ENCODE measurements at regions not wholly inside any gene's neighbourhood (a gene's known extent, or its start where the extent isn't known, plus 50 kb on each side); places are given as distances from the start of the nearest gene placed in this dataset.

DNA sequence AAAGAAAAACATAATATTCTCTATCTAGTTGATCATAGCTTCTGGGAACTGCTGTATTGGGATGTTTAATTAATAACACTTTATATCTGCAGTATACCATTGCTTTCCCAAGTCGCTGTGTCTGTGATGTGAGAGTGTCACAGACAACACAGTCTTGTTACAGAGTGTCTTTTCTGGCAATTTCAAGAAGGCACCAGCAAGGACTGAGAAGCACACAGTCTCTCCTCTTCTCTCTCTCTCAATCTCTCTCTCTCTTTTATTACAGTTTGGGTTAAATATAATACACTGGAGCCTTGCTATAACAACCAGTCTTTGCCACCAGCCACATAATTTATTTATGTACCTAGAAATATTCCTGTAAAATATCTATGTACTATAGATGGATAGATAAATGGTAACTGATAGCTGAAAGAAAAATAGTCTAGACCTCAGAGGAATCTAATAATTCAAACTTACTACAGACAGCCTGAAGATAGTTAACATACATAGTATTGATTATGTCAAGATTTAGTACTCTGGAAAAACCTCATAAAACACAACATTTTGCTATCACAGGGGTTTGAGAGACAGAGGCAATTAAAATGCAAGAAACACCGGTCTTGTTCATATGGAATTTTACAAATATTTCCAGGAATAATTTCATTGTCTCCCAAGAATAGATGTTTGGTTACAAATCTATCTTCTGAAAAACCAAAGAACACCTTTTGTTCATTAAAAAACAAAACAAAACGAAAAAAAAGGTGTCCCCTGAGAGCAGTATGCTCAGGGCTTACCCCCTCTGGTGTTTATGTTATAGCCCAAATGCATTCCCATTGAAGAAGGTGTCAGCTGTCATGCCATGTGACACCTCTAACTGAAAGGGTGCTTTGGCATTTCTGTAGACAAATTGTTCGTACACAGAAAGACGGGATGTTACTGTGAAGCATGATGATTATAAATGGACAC, 507.8 kb downstream of the TBC1D4 start:
- no peak overlapping the region for H3K4me3 ChIP-seq (ENCODE audit: low read depth, low read length, poor library complexity, severe bottlenecking)
- H4K20me1 ChIP-seq (ENCODE audit: insufficient read depth, low read length) = no peaks in the 10 kb centered on the region
- no peak overlapping the region for H3K4me2 ChIP-seq (ENCODE audit: low read length)
- H3K4me1 ChIP-seq (ENCODE audit: insufficient read depth, low read length, severe bottlenecking) = no peaks in the 10 kb centered on the region
- no peak overlapping the region for H3K9ac ChIP-seq (ENCODE audit: low read length)
- H3K9me3 ChIP-seq (ENCODE audit: low read length) = no peaks in the 10 kb centered on the region
- H2AFZ ChIP-seq (ENCODE audit: low read length) = no peak overlapping the region
- H3K36me3 ChIP-seq (ENCODE audit: insufficient read depth, low read length) = no peaks in the 10 kb centered on the region
- H3K79me2 ChIP-seq (ENCODE audit: insufficient read depth, low read length) = no peaks in the 10 kb centered on the region
- TF ChIP-seq EZH2 (IDR thresholded peaks at IDR 0.05; ENCODE audit: borderline replicate concordance, low read length) = no peak
- TF ChIP-seq, protein P1, sequence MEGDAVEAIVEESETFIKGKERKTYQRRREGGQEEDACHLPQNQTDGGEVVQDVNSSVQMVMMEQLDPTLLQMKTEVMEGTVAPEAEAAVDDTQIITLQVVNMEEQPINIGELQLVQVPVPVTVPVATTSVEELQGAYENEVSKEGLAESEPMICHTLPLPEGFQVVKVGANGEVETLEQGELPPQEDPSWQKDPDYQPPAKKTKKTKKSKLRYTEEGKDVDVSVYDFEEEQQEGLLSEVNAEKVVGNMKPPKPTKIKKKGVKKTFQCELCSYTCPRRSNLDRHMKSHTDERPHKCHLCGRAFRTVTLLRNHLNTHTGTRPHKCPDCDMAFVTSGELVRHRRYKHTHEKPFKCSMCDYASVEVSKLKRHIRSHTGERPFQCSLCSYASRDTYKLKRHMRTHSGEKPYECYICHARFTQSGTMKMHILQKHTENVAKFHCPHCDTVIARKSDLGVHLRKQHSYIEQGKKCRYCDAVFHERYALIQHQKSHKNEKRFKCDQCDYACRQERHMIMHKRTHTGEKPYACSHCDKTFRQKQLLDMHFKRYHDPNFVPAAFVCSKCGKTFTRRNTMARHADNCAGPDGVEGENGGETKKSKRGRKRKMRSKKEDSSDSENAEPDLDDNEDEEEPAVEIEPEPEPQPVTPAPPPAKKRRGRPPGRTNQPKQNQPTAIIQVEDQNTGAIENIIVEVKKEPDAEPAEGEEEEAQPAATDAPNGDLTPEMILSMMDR (IDR thresholded peaks at IDR 0.05; ENCODE audit: low read length) = no peak
- no peaks in the 10 kb centered on the region for H3K27me3 ChIP-seq (ENCODE audit: insufficient read depth, low read length)
- no peak overlapping the region for H3K27ac ChIP-seq (ENCODE audit: low read depth, low read length, poor library complexity, severe bottlenecking)
- no peaks in the 10 kb centered on the region for H3F3A ChIP-seq (ENCODE audit: insufficient read depth, low read length)
- H3K9me2 ChIP-seq (ENCODE audit: low read depth, low read length) = no peaks in the 10 kb centered on the region

DNA sequence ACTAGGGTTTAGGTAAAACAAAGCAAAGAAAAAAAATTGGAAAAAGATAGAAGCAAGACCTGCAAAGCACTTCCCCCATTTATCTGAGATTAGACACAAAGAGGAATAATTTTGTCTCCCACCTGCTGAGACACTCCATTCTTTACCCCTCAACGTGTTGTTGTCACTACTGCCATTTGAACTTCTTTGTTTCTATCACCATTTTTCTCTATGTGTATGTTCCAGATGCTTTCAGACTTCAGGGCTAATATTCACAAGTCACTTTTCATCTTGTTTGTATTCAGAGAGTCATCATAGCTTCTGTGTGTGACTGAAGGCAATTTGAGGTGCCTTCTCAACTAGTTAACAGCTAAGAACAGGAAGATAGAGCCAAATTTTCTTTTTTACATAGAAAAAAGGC, 512.5 kb downstream of the TBC1D4 start:
- Histone ChIP-seq H3K4me1 (ENCODE audit: insufficient read depth, low read length, severe bottlenecking) (no peaks in the 10 kb centered on the region), H3K9ac (ENCODE audit: low read length) (no peak overlapping the region)
- no peak for TF ChIP-seq EZH2 (IDR thresholded peaks at IDR 0.05; ENCODE audit: borderline replicate concordance, low read length)
- TF ChIP-seq, protein P1 (IDR thresholded peaks at IDR 0.05; ENCODE audit: low read length) = no peak

DNA sequence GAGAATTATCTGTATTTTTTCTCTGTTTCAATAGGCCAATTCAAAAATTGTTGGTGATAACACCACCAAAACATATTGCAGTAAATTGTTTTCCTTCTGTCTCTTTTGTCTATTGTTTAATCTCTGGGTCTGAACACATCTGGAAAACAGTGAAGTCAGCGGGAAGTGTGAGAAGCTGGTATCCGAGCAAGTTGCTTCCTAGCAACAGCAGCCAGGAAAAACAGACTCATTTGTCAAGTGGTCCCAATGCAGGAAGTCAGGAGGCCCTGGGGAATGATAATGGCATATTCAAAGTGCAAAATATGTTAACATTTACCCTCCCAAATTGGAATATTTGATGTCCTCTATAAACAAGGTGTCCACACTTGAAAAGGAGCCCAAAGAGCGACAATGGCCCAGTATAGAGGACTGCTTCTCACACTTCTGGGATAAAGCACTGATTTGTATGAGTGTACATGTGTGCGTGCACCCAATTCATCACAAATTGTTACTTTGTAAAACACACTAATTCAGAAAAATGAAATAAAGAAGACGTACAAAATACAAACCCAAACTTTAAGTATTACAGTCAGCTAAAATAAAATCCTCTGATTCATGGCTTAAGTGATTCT, 515.0 kb downstream of the TBC1D4 start:
- no peak for TF ChIP-seq EZH2 (IDR thresholded peaks at IDR 0.05; ENCODE audit: borderline replicate concordance, low read length)
- TF ChIP-seq, protein P1 (IDR thresholded peaks at IDR 0.05; ENCODE audit: low read length) = no peak
- Histone ChIP-seq H3K9ac (ENCODE audit: low read length) (no peak overlapping the region), H4K20me1 (ENCODE audit: insufficient read depth, low read length) (no peaks in the 10 kb centered on the region), H3K9me2 (ENCODE audit: low read depth, low read length) (no peaks in the 10 kb centered on the region), H3K36me3 (ENCODE audit: insufficient read depth, low read length) (no peaks in the 10 kb centered on the region), H3K9me3 (ENCODE audit: low read length) (no peaks in the 10 kb centered on the region), H3K4me3 (ENCODE audit: low read depth, low read length, poor library complexity, severe bottlenecking) (no peak overlapping the region), H3K4me1 (ENCODE audit: insufficient read depth, low read length, severe bottlenecking) (no peaks in the 10 kb centered on the region), H3K27me3 (ENCODE audit: insufficient read depth, low read length) (no peaks in the 10 kb centered on the region), H3K27ac (ENCODE audit: low read depth, low read length, poor library complexity, severe bottlenecking) (no peak overlapping the region), H3F3A (ENCODE audit: insufficient read depth, low read length) (no peaks in the 10 kb centered on the region), H3K4me2 (ENCODE audit: low read length) (no peak overlapping the region), H3K79me2 (ENCODE audit: insufficient read depth, low read length) (no peaks in the 10 kb centered on the region), H2AFZ (ENCODE audit: low read length) (no peak overlapping the region)

More for the DNA sequence above, 512.5 kb downstream of the TBC1D4 start:
- Histone ChIP-seq H3K9me2 (ENCODE audit: low read depth, low read length) (no peaks in the 10 kb centered on the region), H3F3A (ENCODE audit: insufficient read depth, low read length) (no peaks in the 10 kb centered on the region), H3K79me2 (ENCODE audit: insufficient read depth, low read length) (no peaks in the 10 kb centered on the region), H4K20me1 (ENCODE audit: insufficient read depth, low read length) (no peaks in the 10 kb centered on the region), H2AFZ (ENCODE audit: low read length) (no peak overlapping the region), H3K9me3 (ENCODE audit: low read length) (no peaks in the 10 kb centered on the region), H3K27me3 (ENCODE audit: insufficient read depth, low read length) (no peaks in the 10 kb centered on the region), H3K4me3 (ENCODE audit: low read depth, low read length, poor library complexity, severe bottlenecking) (no peak overlapping the region), H3K4me2 (ENCODE audit: low read length) (no peak overlapping the region), H3K36me3 (ENCODE audit: insufficient read depth, low read length) (no peaks in the 10 kb centered on the region), H3K27ac (ENCODE audit: low read depth, low read length, poor library complexity, severe bottlenecking) (no peak overlapping the region)

Data from OCI-LY1 (cell line).